ENCODE measurements at regions not wholly inside any gene's neighbourhood (a gene's known extent, or its start where the extent isn't known, plus 50 kb on each side); places are given as distances from the start of the nearest gene placed in this dataset.

DNA sequence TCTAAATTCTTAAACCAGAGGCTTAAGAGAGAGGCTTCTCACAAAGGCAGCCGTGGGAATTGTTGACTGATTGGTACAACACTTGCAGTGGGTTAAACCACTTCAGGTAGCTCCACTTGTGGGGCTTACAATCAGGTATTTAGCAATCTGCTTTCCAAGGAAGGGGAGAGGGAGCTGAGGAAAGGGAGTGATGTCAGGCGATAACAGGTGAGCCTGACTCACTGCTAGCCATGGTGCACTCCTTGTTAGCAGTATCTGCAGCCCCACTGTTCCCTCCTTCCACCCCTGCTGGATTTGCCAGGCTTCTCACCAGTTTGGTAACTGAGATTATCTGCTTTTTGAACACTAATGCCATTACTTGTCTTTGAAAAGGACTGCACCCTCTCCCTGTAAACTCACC is 1056.7 kb upstream of the FANCL start:
- TF ChIP-seq CTCF (IDR thresholded peaks at IDR 0.05) (no peak), POLR2A (IDR thresholded peaks at IDR 0.05) (no peak)
